ENCODE measurements at regions not wholly inside any gene's neighbourhood (a gene's known extent, or its start where the extent isn't known, plus 50 kb on each side); places are given as distances from the start of the nearest gene placed in this dataset.
"Not testable (repeated sequence)": the region's sequence is repeated elsewhere in the genome, so short reads cannot be mapped to it uniquely, and the experiment has no call there.

DNA sequence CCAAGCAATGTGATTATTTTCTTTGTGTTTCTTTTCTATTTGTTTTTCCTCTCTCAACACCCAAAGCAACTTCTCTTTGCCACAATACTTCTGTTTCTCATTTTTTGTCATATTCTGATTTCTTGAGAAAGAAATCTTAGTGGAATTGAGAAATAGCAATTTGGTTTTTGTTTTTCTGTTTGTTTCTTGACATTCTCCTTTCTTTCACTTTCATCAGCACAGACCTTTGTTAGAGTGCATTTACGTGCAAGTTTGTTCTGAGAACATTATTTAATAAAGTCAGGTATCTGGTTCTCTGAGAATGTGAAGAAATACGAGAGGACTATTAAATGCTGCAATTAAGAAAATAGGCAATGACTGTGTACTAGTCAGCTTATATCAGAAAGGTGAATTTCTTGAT lies 608.1 kb upstream of the AADAT start:
- H3K4me3 ChIP-seq: no peak overlapping the region
- no peak for DNase-seq (ENCODE audit: extremely low spot score in 2 of 2)
- H3K36me3 ChIP-seq: no peaks in the 10 kb centered on the region
- no peaks in the 10 kb centered on the region for H3K4me1 ChIP-seq
- no peak for TF ChIP-seq POLR2A (IDR thresholded peaks at IDR 0.05)
- no peak for TF ChIP-seq POLR2AphosphoS5 (IDR thresholded peaks at IDR 0.05; ENCODE audit: insufficient read depth in 1 of 2, low read depth in 1 of 2)
- TF ChIP-seq, protein P1, sequence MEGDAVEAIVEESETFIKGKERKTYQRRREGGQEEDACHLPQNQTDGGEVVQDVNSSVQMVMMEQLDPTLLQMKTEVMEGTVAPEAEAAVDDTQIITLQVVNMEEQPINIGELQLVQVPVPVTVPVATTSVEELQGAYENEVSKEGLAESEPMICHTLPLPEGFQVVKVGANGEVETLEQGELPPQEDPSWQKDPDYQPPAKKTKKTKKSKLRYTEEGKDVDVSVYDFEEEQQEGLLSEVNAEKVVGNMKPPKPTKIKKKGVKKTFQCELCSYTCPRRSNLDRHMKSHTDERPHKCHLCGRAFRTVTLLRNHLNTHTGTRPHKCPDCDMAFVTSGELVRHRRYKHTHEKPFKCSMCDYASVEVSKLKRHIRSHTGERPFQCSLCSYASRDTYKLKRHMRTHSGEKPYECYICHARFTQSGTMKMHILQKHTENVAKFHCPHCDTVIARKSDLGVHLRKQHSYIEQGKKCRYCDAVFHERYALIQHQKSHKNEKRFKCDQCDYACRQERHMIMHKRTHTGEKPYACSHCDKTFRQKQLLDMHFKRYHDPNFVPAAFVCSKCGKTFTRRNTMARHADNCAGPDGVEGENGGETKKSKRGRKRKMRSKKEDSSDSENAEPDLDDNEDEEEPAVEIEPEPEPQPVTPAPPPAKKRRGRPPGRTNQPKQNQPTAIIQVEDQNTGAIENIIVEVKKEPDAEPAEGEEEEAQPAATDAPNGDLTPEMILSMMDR (IDR thresholded peaks at IDR 0.05): no peak
- H3K27ac ChIP-seq: no peak overlapping the region
- H3K27me3 ChIP-seq: no peaks in the 10 kb centered on the region
- H3K9me3 ChIP-seq: no peaks in the 10 kb centered on the region
- intact Hi-C loops (cut with DNase I): no loop called here

DNA sequence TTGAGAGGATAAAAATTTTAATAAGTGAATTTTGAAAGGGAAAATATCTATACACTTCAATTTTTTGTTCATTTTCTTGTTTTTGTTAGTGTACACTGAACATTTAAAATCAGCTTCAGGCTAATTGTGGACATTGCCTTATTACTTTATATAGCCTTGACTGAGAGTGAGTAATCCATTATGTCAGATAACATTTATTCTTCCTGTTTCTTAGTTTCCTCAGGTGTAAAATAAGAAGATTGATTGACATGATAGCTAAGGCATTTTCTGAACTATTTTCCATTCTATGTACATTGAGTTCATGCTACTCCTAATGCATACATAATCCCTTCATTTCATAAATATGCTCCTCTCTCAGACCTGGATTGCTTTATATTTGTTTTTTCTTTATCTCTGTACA lies 607.3 kb upstream of the AADAT start:
- H3K4me1 ChIP-seq: no peaks in the 10 kb centered on the region
- intact Hi-C loops (cut with DNase I): no loop called here

DNA sequence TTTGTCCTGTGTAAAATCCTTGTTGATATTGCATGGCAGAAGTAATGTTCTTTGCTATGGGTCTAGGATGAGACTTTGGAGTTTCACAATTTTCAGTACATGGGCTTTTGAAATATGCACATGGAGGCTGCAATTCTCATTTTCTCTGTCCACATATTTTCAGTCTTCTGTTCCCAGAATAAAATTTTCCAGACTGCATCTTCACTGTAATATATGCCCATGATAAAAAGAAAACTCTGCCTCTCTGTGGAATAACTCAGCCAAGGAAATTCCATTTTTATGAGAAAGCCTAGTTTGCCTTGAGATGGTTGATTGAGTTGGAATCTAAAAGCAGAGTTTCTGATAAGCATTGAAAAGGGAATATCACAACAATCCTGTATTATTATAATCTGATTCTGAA lies 601.4 kb upstream of the AADAT start:
- H3K27ac ChIP-seq: no peak overlapping the region
- H3K36me3 ChIP-seq: no peaks in the 10 kb centered on the region
- TF ChIP-seq POLR2AphosphoS5 (IDR thresholded peaks at IDR 0.05; ENCODE audit: insufficient read depth in 1 of 2, low read depth in 1 of 2) (no peak), POLR2A (IDR thresholded peaks at IDR 0.05) (no peak)
- TF ChIP-seq, protein P1 (IDR thresholded peaks at IDR 0.05): no peak
- intact Hi-C loops (cut with DNase I): no loop called here
- H3K27me3 ChIP-seq: no peaks in the 10 kb centered on the region
- no peak for DNase-seq (ENCODE audit: extremely low spot score in 2 of 2)
- H3K4me3 ChIP-seq: no peak overlapping the region
- no peaks in the 10 kb centered on the region for H3K9me3 ChIP-seq
- no peaks in the 10 kb centered on the region for H3K4me1 ChIP-seq

More for the DNA sequence above, 607.3 kb upstream of the AADAT start:
- no peaks in the 10 kb centered on the region for H3K27me3 ChIP-seq
- no peak overlapping the region for H3K27ac ChIP-seq
- no peaks in the 10 kb centered on the region for H3K9me3 ChIP-seq
- no peak overlapping the region for H3K4me3 ChIP-seq
- DNase-seq (ENCODE audit: extremely low spot score in 2 of 2): no peak
- TF ChIP-seq POLR2A (IDR thresholded peaks at IDR 0.05) (no peak), POLR2AphosphoS5 (IDR thresholded peaks at IDR 0.05; ENCODE audit: insufficient read depth in 1 of 2, low read depth in 1 of 2) (no peak)
- TF ChIP-seq, protein P1 (IDR thresholded peaks at IDR 0.05): no peak
- H3K36me3 ChIP-seq: no peaks in the 10 kb centered on the region

DNA sequence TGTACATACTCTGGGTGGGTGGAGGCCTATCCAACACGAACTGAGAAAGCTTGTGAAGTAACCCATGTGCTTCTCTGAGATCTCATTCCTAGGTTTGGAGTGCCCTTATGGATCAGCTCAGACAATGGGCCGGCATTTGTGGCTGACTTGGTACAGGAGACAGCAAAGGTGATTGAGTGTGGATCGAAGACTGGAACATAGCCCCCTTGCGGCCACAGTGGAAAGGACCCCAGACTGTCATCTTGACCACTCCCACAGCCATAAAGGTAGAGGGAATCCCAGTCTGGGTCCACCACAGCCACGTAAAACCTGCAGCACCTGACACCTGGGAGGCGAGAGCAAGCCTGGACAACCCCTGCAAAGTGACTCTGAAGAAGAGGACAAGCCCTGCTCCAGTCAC lies 598.0 kb upstream of the AADAT start:
- intact Hi-C loops (cut with DNase I): no loop called here
- Histone ChIP-seq H3K27me3 (no peaks in the 10 kb centered on the region), H3K27ac (no peak overlapping the region), H3K36me3 (no peaks in the 10 kb centered on the region), H3K9me3 (no peaks in the 10 kb centered on the region), H3K4me1 (no peaks in the 10 kb centered on the region), H3K4me3 (no peak overlapping the region)
- TF ChIP-seq, protein P1 (IDR thresholded peaks at IDR 0.05): no peak
- no peak for DNase-seq (ENCODE audit: extremely low spot score in 2 of 2)

DNA sequence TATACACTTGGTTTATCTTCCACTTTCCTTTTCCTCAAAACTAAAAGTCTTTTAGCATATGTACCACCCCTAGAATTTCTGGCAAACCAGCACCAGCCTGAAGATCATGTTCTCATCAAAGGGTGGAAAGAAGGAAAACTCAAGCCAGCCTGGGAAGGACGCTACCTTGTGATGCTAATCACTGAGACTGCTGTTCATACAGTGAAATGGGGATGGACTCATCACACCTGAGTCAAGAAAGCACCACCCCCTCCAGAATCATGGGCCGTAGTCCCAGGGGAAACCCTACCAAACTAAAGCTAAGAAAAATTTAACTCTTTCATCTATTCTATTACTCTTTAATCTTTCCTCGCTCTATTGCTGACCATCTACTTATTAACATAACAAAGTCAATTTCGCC lies 595.9 kb upstream of the AADAT start:
- H3K27ac ChIP-seq; H3K9me3 ChIP-seq; H3K27me3 ChIP-seq; intact Hi-C loops (cut with DNase I); H3K4me1 ChIP-seq; H3K4me3 ChIP-seq; H3K36me3 ChIP-seq; DNase-seq (ENCODE audit: extremely low spot score in 2 of 2): not testable (repeated sequence)
